Stimulated activated CD8-positive, alpha-beta memory T cell treated with anti-CD3 and anti-CD28 coated beads, Interleukin-12 subunit alpha, Interleukin-12 subunit beta, amount 100 ng/mL, for 24 hours (primary cell): ENCODE measurements at regions not wholly inside any gene's neighbourhood (a gene's known extent, or its start where the extent isn't known, plus 50 kb on each side); places are given as distances from the start of the nearest gene placed in this dataset.
A peak's percentile ranks its signal among the peaks of the same experiment; 100 is the strongest.

ENCODE experiments used
- DNase-seq: peaks from one replicate; pipeline ENCODE4 v3.0.0-alpha.2; 2020; ENCODE audit errors: extremely low read depth

- DNase-seq, result no peak
Observed at GRCh38 chr11:128327274-128327673, 260.1 kb downstream of the ETS1 start.

- DNase-seq, result no peak
Observed at GRCh38 chr11:128326791-128327190, 260.6 kb downstream of the ETS1 start.

- DNase-seq, result peak; percentile 70
Observed at GRCh38 chr11:128324531-128325141, 262.7 kb downstream of the ETS1 start.

GRCh38 chr11:128324051-128324481 lies 263.3 kb downstream of the ETS1 start:
- no peak for DNase-seq

- DNase-seq, result no peak
Observed at GRCh38 chr11:128323381-128323780, 264.0 kb downstream of the ETS1 start.

GRCh38 chr11:128318856-128319474 lies 268.4 kb downstream of the ETS1 start:
- peak; percentile 48 for DNase-seq

- no peak for DNase-seq
Observed at GRCh38 chr11:128316541-128317227, 270.7 kb downstream of the ETS1 start.

GRCh38 chr11:128315933-128316332 lies 271.4 kb downstream of the ETS1 start:
- DNase-seq, result no peak

GRCh38 chr11:128313931-128314330 lies 273.4 kb downstream of the ETS1 start:
- DNase-seq, result no peak

- no peak for DNase-seq
Observed at GRCh38 chr11:128311742-128312719, 275.3 kb downstream of the ETS1 start.

- DNase-seq, result no peak
Observed at GRCh38 chr11:128310676-128311445, 276.5 kb downstream of the ETS1 start.

- no peak for DNase-seq
Observed at GRCh38 chr11:128310005-128310404, 277.4 kb downstream of the ETS1 start.

- no peak for DNase-seq
Observed at GRCh38 chr11:128308794-128309193, 278.6 kb downstream of the ETS1 start.

GRCh38 chr11:128305588-128305987 lies 281.8 kb downstream of the ETS1 start:
- DNase-seq, result no peak

GRCh38 chr11:128304666-128305485 lies 282.5 kb downstream of the ETS1 start:
- no peak for DNase-seq

GRCh38 chr11:128304116-128304515 lies 283.2 kb downstream of the ETS1 start:
- no peak for DNase-seq

- DNase-seq, result no peak
Observed at GRCh38 chr11:128303383-128303782, 284.0 kb downstream of the ETS1 start.

- no peak for DNase-seq
Observed at GRCh38 chr11:128302425-128303186, 284.8 kb downstream of the ETS1 start.

- no peak for DNase-seq
Observed at GRCh38 chr11:128301756-128302155, 285.6 kb downstream of the ETS1 start.

GRCh38 chr11:128300785-128301184 lies 286.6 kb downstream of the ETS1 start:
- DNase-seq, result no peak
